Activated T-helper 1 cell treated with anti-CD3 and anti-CD28 coated beads, Interleukin-12 subunit alpha, Interleukin-12 subunit beta, Interleukin-2, Interleukin-4 antibody, amounts not matched to agents 30 ng/mL and 10 ng/mL and 1 ng/mL, durations not matched to agents 14 hours and 24 hours and 36 hours (primary cell): ENCODE measurements at regions not wholly inside any gene's neighbourhood (a gene's known extent, or its start where the extent isn't known, plus 50 kb on each side); places are given as distances from the start of the nearest gene placed in this dataset.

Source experiments
- DNase-seq: peaks from one replicate; pipeline ENCODE4 v3.0.0; 2021; ENCODE audit warnings: low spot score
- H3K27ac Mint-ChIP-seq: one replicate; pipeline ENCODE4 v1.8.0; 2021; ENCODE audit warnings: mild to moderate bottlenecking, mixed read lengths
- H3K27me3 Mint-ChIP-seq: one replicate; pipeline ENCODE4 v1.8.0; 2022; ENCODE audit warnings: mild to moderate bottlenecking, moderate library complexity, mixed read lengths; ENCODE audit not compliant: insufficient read depth
- H3K36me3 Mint-ChIP-seq: one replicate; pipeline ENCODE4 v1.8.0; 2021; ENCODE audit warnings: low read depth, mixed read lengths
- H3K4me1 Mint-ChIP-seq: one replicate; pipeline ENCODE4 v1.8.0; 2021; ENCODE audit warnings: low read depth, mixed read lengths
- H3K4me3 Mint-ChIP-seq: one replicate; pipeline ENCODE4 v1.8.0; 2021; ENCODE audit warnings: mild to moderate bottlenecking, moderate library complexity, mixed read lengths
- H3K9me3 Mint-ChIP-seq: one replicate; pipeline ENCODE4 v1.8.0; 2021; ENCODE audit warnings: mixed read lengths
- intact Hi-C: fragments of 100-400 bp; cut with micrococcal nuclease; formaldehyde crosslinking; loops from one replicate; pipeline ENCODE4 v1.15.1; 2024

- H3K27me3 Mint-ChIP-seq, result no peaks in the 10 kb centered on the region
- no peaks in the 10 kb centered on the region for H3K36me3 Mint-ChIP-seq
- DNase-seq, result no peak
- intact Hi-C loops, result no loop called here
- H3K27ac Mint-ChIP-seq, result no peak overlapping the region
- H3K4me3 Mint-ChIP-seq, result no peak overlapping the region
- H3K9me3 Mint-ChIP-seq, result no peaks in the 10 kb centered on the region
- no peaks in the 10 kb centered on the region for H3K4me1 Mint-ChIP-seq
Measured at GRCh38 chr6:91161246-91161645, 574.4 kb upstream of the MAP3K7 start.

GRCh38 chr6:91155129-91155785, 568.4 kb upstream of the MAP3K7 start:
- DNase-seq, result no peak
- no peak overlapping the region for H3K4me3 Mint-ChIP-seq
- no peak overlapping the region for H3K27ac Mint-ChIP-seq
- intact Hi-C loops, result no loop called here
- no peaks in the 10 kb centered on the region for H3K36me3 Mint-ChIP-seq
- H3K4me1 Mint-ChIP-seq, result no peaks in the 10 kb centered on the region
- no peaks in the 10 kb centered on the region for H3K9me3 Mint-ChIP-seq
- H3K27me3 Mint-ChIP-seq, result no peaks in the 10 kb centered on the region

- DNase-seq, result no peak
- Mint-ChIP-seq H3K27ac (no peak overlapping the region), H3K36me3 (no peaks in the 10 kb centered on the region), H3K4me1 (no peaks in the 10 kb centered on the region), H3K9me3 (no peaks in the 10 kb centered on the region), H3K27me3 (no peaks in the 10 kb centered on the region), H3K4me3 (no peak overlapping the region)
- intact Hi-C loops, result no loop called here
Measured at GRCh38 chr6:91152824-91153223, 566.0 kb upstream of the MAP3K7 start.

- no peaks in the 10 kb centered on the region for H3K4me1 Mint-ChIP-seq
- no peaks in the 10 kb centered on the region for H3K27me3 Mint-ChIP-seq
- no peaks in the 10 kb centered on the region for H3K9me3 Mint-ChIP-seq
- H3K4me3 Mint-ChIP-seq, result no peak overlapping the region
- no peak for DNase-seq
- intact Hi-C loops, result no loop called here
- H3K36me3 Mint-ChIP-seq, result no peaks in the 10 kb centered on the region
- no peak overlapping the region for H3K27ac Mint-ChIP-seq
Measured at GRCh38 chr6:91149956-91150705, 563.3 kb upstream of the MAP3K7 start.

- H3K27me3 Mint-ChIP-seq, result no peaks in the 10 kb centered on the region
- DNase-seq, result no peak
- no peaks in the 10 kb centered on the region for H3K9me3 Mint-ChIP-seq
- no peak overlapping the region for H3K4me3 Mint-ChIP-seq
- intact Hi-C loops, result no loop called here
- no peaks in the 10 kb centered on the region for H3K4me1 Mint-ChIP-seq
- H3K27ac Mint-ChIP-seq, result no peak overlapping the region
- no peaks in the 10 kb centered on the region for H3K36me3 Mint-ChIP-seq
Measured at GRCh38 chr6:91149246-91149955, 562.5 kb upstream of the MAP3K7 start.

- H3K4me3 Mint-ChIP-seq, result no peak overlapping the region
- intact Hi-C loops, result no loop called here
- no peaks in the 10 kb centered on the region for H3K4me1 Mint-ChIP-seq
- no peaks in the 10 kb centered on the region for H3K9me3 Mint-ChIP-seq
- no peaks in the 10 kb centered on the region for H3K27me3 Mint-ChIP-seq
- DNase-seq, result no peak
- H3K27ac Mint-ChIP-seq, result no peak overlapping the region
- H3K36me3 Mint-ChIP-seq, result no peaks in the 10 kb centered on the region
Measured at GRCh38 chr6:91144126-91144525, 557.3 kb upstream of the MAP3K7 start.

GRCh38 chr6:91142154-91142553, 555.3 kb upstream of the MAP3K7 start:
- Mint-ChIP-seq H3K36me3 (no peaks in the 10 kb centered on the region), H3K27ac (no peak overlapping the region), H3K4me3 (no peak overlapping the region), H3K9me3 (no peaks in the 10 kb centered on the region), H3K27me3 (no peaks in the 10 kb centered on the region), H3K4me1 (no peaks in the 10 kb centered on the region)
- intact Hi-C loops, result no loop called here
- no peak for DNase-seq

GRCh38 chr6:91141346-91141745, 554.5 kb upstream of the MAP3K7 start:
- intact Hi-C loops, result no loop called here
- no peak for DNase-seq
- Mint-ChIP-seq H3K27ac (no peak overlapping the region), H3K27me3 (no peaks in the 10 kb centered on the region), H3K36me3 (no peaks in the 10 kb centered on the region), H3K4me1 (no peaks in the 10 kb centered on the region), H3K9me3 (no peaks in the 10 kb centered on the region), H3K4me3 (no peak overlapping the region)

GRCh38 chr6:91140449-91140848, 553.6 kb upstream of the MAP3K7 start:
- Mint-ChIP-seq H3K27ac (no peak overlapping the region), H3K4me1 (no peaks in the 10 kb centered on the region), H3K36me3 (no peaks in the 10 kb centered on the region), H3K27me3 (no peaks in the 10 kb centered on the region), H3K9me3 (no peaks in the 10 kb centered on the region), H3K4me3 (no peak overlapping the region)
- no peak for DNase-seq
- intact Hi-C loops, result no loop called here

GRCh38 chr6:91137286-91137685, 550.4 kb upstream of the MAP3K7 start:
- Mint-ChIP-seq H3K4me1 (no peaks in the 10 kb centered on the region), H3K9me3 (no peaks in the 10 kb centered on the region), H3K27ac (no peak overlapping the region), H3K27me3 (no peaks in the 10 kb centered on the region), H3K36me3 (no peaks in the 10 kb centered on the region), H3K4me3 (no peak overlapping the region)
- DNase-seq, result no peak
- intact Hi-C loops, result no loop called here

GRCh38 chr6:91135406-91136103, 548.7 kb upstream of the MAP3K7 start:
- H3K36me3 Mint-ChIP-seq, result no peaks in the 10 kb centered on the region
- H3K4me3 Mint-ChIP-seq, result no peak overlapping the region
- DNase-seq, result no peak
- no peak overlapping the region for H3K27ac Mint-ChIP-seq
- H3K9me3 Mint-ChIP-seq, result no peaks in the 10 kb centered on the region
- H3K4me1 Mint-ChIP-seq, result no peaks in the 10 kb centered on the region
- H3K27me3 Mint-ChIP-seq, result no peaks in the 10 kb centered on the region
- intact Hi-C loops, result no loop called here

- no peaks in the 10 kb centered on the region for H3K36me3 Mint-ChIP-seq
- no peak overlapping the region for H3K4me3 Mint-ChIP-seq
- H3K4me1 Mint-ChIP-seq, result no peaks in the 10 kb centered on the region
- no peaks in the 10 kb centered on the region for H3K27me3 Mint-ChIP-seq
- no peak for DNase-seq
- H3K9me3 Mint-ChIP-seq, result no peaks in the 10 kb centered on the region
- no peak overlapping the region for H3K27ac Mint-ChIP-seq
- intact Hi-C loops, result no loop called here
Measured at GRCh38 chr6:91132461-91132860, 545.6 kb upstream of the MAP3K7 start.

GRCh38 chr6:91130126-91130525, 543.3 kb upstream of the MAP3K7 start:
- H3K27me3 Mint-ChIP-seq, result no peaks in the 10 kb centered on the region
- no peaks in the 10 kb centered on the region for H3K36me3 Mint-ChIP-seq
- H3K9me3 Mint-ChIP-seq, result no peaks in the 10 kb centered on the region
- no peak for DNase-seq
- H3K27ac Mint-ChIP-seq, result no peak overlapping the region
- H3K4me1 Mint-ChIP-seq, result no peaks in the 10 kb centered on the region
- no peak overlapping the region for H3K4me3 Mint-ChIP-seq
- intact Hi-C loops, result no loop called here
